ENCODE measurements at regions not wholly inside any gene's neighbourhood (a gene's known extent, or its start where the extent isn't known, plus 50 kb on each side); places are given as distances from the start of the nearest gene placed in this dataset.

- TF ChIP-seq CTCF (IDR thresholded peaks at IDR 0.05; ENCODE audit: low read depth, low read length) (no peak), EZH2phosphoT487 (IDR thresholded peaks at IDR 0.05; ENCODE audit: low read depth) (no peak)
Measured at GRCh38 chr6:120924214-120924613, 410.1 kb downstream of the TBC1D32 start.
